MCF 10A (cell line): ENCODE measurements at regions not wholly inside any gene's neighbourhood (a gene's known extent, or its start where the extent isn't known, plus 50 kb on each side); places are given as distances from the start of the nearest gene placed in this dataset.
"Not testable (repeated sequence)": the region's sequence is repeated elsewhere in the genome, so short reads cannot be mapped to it uniquely, and the experiment has no call there.

ENCODE experiments used
- BruUV-seq: library from RNA; stranded (reverse); fragments of 400-500 nt; replicated peaks from 2 replicates; lab custom pipeline; 2021; lab: Mats Ljungman, UMichigan
- CTCF ChIA-PET: fragments of 300-600 bp; sonication (Branson Sonifier 250); formaldehyde crosslinking; extraction: SDS; loops from one replicate; lab custom pipeline; 2021; ENCODE audit warnings: antibody characterized with exemption, inconsistent platforms; lab: Yijun Ruan, JAX
- POLR2A ChIA-PET: fragments of 300-600, 350-650 bp; sonication (Branson Sonifier 250); formaldehyde crosslinking; extraction: SDS; loops from one replicate; lab custom pipeline; 2020; ENCODE audit warnings: antibody characterized with exemption, inconsistent platforms; lab: Yijun Ruan, JAX
- DNase-seq: peaks from one replicate; pipeline ENCODE4 v3.0.0-alpha.2; 2018; ENCODE audit not compliant: unreplicated experiment
- H3K27ac Mint-ChIP-seq: one replicate; pipeline ENCODE4 v1.8.0; 2022; ENCODE audit warnings: mild to moderate bottlenecking, low read depth, mixed read lengths; ENCODE audit not compliant: unreplicated experiment
- H3K27me3 Mint-ChIP-seq: one replicate; pipeline ENCODE4 v1.8.0; 2022; ENCODE audit warnings: mixed read lengths; ENCODE audit not compliant: insufficient read depth, unreplicated experiment
- H3K36me3 Mint-ChIP-seq: one replicate; pipeline ENCODE4 v1.8.0; 2022; ENCODE audit warnings: mild to moderate bottlenecking, moderate library complexity, mixed read lengths; ENCODE audit not compliant: insufficient read depth, unreplicated experiment
- H3K4me1 Mint-ChIP-seq: one replicate; pipeline ENCODE4 v1.8.0; 2022; ENCODE audit warnings: mixed read lengths; ENCODE audit not compliant: insufficient read depth, unreplicated experiment
- H3K4me3 Mint-ChIP-seq: one replicate; pipeline ENCODE4 v1.8.0; 2022; ENCODE audit warnings: mild to moderate bottlenecking, moderate library complexity, mixed read lengths; ENCODE audit not compliant: unreplicated experiment
- H3K9me3 Mint-ChIP-seq: one replicate; pipeline ENCODE4 v1.8.0; 2022; ENCODE audit warnings: mixed read lengths; ENCODE audit not compliant: unreplicated experiment
- CTCF ChIP-seq: fragments of 200-600 bp; IDR thresholded peaks from one replicate; pipeline ENCODE4 v1.8.0; 2022; ENCODE audit warnings: antibody characterized with exemption, mild to moderate bottlenecking; ENCODE audit not compliant: unreplicated experiment
- intact Hi-C: fragments of 100-400 bp; cut with micrococcal nuclease; formaldehyde crosslinking; loops from 2 replicates; pipeline ENCODE4 v1.14.1; 2022

GRCh38 chr10:84876116-84876999, 548.0 kb downstream of the CCSER2 start:
- intact Hi-C loops, result no loop called here

GRCh38 chr10:84879991-84880390, 551.6 kb downstream of the CCSER2 start:
- TF ChIP-seq CTCF, result no peak
- CTCF ChIA-PET, result no interaction called here

More at GRCh38 chr10:84876116-84876999, 548.0 kb downstream of the CCSER2 start:
- CTCF ChIA-PET, result interaction anchor here (0.6 kb wide), 1 partner anchor 10 kb away, joined by 3 read pairs; no protein-coding TSS in a partner anchor
- no peak for TF ChIP-seq CTCF
- no peak for DNase-seq
- no peak overlapping the region for H3K27ac Mint-ChIP-seq
- BruUV-seq, result no TSS peak
- H3K27me3 Mint-ChIP-seq, result no peaks in the 10 kb centered on the region
- peaks cover 9% of the 10 kb centered on the region for H3K9me3 Mint-ChIP-seq
- no peaks in the 10 kb centered on the region for H3K4me1 Mint-ChIP-seq
- no peak overlapping the region for H3K4me3 Mint-ChIP-seq
- POLR2A ChIA-PET, result no interaction called here
- no peaks in the 10 kb centered on the region for H3K36me3 Mint-ChIP-seq

GRCh38 chr10:84881696-84882095, 553.3 kb downstream of the CCSER2 start:
- H3K4me1 Mint-ChIP-seq, H3K36me3 Mint-ChIP-seq, POLR2A ChIA-PET, BruUV-seq, H3K4me3 Mint-ChIP-seq, intact Hi-C loops, H3K27me3 Mint-ChIP-seq, H3K27ac Mint-ChIP-seq, CTCF ChIA-PET, DNase-seq: not testable (repeated sequence)
- H3K9me3 Mint-ChIP-seq, result peaks cover 15% of the 10 kb centered on the region

More at GRCh38 chr10:84879991-84880390, 551.6 kb downstream of the CCSER2 start:
- Mint-ChIP-seq H3K4me1 (no peaks in the 10 kb centered on the region), H3K27me3 (no peaks in the 10 kb centered on the region), H3K36me3 (no peaks in the 10 kb centered on the region), H3K27ac (no peak overlapping the region), H3K9me3 (peaks cover 15% of the 10 kb centered on the region), H3K4me3 (no peak overlapping the region)
- intact Hi-C loops, result no loop called here
- POLR2A ChIA-PET, result no interaction called here
- peak; percentile 9 for DNase-seq
- no TSS peak for BruUV-seq

GRCh38 chr10:84890706-84891105, 562.3 kb downstream of the CCSER2 start:
- CTCF ChIA-PET, result no interaction called here
- H3K36me3 Mint-ChIP-seq, result no peaks in the 10 kb centered on the region
- no peak for DNase-seq
- no peak overlapping the region for H3K27ac Mint-ChIP-seq
- no peak overlapping the region for H3K4me3 Mint-ChIP-seq
- intact Hi-C loops, result no loop called here
- H3K4me1 Mint-ChIP-seq, result no peaks in the 10 kb centered on the region
- POLR2A ChIA-PET, result no interaction called here
- H3K27me3 Mint-ChIP-seq, result no peaks in the 10 kb centered on the region
- H3K9me3 Mint-ChIP-seq, result peaks cover 25% of the 10 kb centered on the region
- no peak for TF ChIP-seq CTCF
- no TSS peak for BruUV-seq
